Neural crest cell (in vitro differentiated cells): ENCODE measurements at regions not wholly inside any gene's neighbourhood (a gene's known extent, or its start where the extent isn't known, plus 50 kb on each side); places are given as distances from the start of the nearest gene placed in this dataset.

Experiments
- DNase-seq: peaks from one replicate; pipeline ENCODE4 v3.0.0; 2021; ENCODE audit warnings: low read depth, mixed read lengths, low spot score
- H3K27ac Mint-ChIP-seq: one replicate; pipeline ENCODE4 v1.8.0; 2021; ENCODE audit warnings: mild to moderate bottlenecking, mixed read lengths; ENCODE audit not compliant: unreplicated experiment
- H3K27me3 Mint-ChIP-seq: 2 replicates; pipeline ENCODE4 v1.8.0; 2021; ENCODE audit warnings: low read depth, mild to moderate bottlenecking, mixed read lengths
- H3K36me3 Mint-ChIP-seq: 2 replicates; pipeline ENCODE4 v1.8.0; 2021; ENCODE audit warnings: low read depth, mild to moderate bottlenecking, mixed read lengths
- H3K4me1 Mint-ChIP-seq: 2 replicates; pipeline ENCODE4 v1.8.0; 2021; ENCODE audit warnings: mixed read lengths
- H3K4me3 Mint-ChIP-seq: one replicate; pipeline ENCODE4 v1.8.0; 2021; ENCODE audit warnings: mild to moderate bottlenecking, mixed read lengths
- H3K9me3 Mint-ChIP-seq: 2 replicates; pipeline ENCODE4 v1.8.0; 2021; ENCODE audit warnings: mixed read lengths
- TF ChIP-seq, protein P1 (sequence below): fragments of 200-600 bp; sonication (generic); conservative IDR thresholded peaks from 2 replicates; pipeline ENCODE4 v1.5.0; 2021; ENCODE audit warnings: antibody characterized with exemption, mild to moderate bottlenecking

DNA sequence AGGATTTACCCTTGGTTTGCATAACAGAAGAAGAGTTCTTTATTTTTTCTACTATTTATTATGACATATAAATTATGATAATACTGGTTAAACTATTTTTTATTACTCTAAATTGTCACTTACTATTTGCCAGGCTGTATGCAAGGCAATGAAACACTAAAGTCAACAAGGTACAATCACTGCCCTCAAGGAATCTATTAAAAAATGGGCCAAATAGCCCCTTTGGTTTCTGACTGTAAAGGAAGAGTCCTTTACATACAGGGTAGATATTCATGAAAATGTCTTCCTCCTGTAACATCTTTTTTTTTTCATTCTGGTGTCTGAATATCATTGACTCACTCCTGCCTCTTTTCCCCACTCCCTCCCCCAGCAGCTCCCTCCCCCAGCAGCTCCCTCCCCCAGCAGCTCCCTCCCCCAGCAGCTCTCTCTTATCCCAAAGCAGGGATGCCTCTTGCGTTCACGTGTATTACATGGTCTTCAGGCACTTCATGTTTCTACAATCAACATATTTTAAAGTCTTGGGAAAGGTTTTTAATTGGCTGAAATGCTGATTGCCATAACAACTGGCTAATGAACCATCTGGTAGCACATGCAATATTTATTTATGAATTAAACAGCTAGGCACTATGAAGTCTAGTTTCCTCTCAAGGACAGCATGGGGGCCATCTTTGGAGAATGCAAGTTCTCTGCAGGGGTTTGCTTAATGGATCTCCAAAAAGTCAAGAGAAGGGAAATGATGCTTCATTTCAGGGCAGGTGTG is 400.4 kb upstream of the PLXNA2 start:
- peaks cover 4% of the 10 kb centered on the region for H3K9me3 Mint-ChIP-seq
- TF ChIP-seq, protein P1, sequence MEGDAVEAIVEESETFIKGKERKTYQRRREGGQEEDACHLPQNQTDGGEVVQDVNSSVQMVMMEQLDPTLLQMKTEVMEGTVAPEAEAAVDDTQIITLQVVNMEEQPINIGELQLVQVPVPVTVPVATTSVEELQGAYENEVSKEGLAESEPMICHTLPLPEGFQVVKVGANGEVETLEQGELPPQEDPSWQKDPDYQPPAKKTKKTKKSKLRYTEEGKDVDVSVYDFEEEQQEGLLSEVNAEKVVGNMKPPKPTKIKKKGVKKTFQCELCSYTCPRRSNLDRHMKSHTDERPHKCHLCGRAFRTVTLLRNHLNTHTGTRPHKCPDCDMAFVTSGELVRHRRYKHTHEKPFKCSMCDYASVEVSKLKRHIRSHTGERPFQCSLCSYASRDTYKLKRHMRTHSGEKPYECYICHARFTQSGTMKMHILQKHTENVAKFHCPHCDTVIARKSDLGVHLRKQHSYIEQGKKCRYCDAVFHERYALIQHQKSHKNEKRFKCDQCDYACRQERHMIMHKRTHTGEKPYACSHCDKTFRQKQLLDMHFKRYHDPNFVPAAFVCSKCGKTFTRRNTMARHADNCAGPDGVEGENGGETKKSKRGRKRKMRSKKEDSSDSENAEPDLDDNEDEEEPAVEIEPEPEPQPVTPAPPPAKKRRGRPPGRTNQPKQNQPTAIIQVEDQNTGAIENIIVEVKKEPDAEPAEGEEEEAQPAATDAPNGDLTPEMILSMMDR = no peak

DNA sequence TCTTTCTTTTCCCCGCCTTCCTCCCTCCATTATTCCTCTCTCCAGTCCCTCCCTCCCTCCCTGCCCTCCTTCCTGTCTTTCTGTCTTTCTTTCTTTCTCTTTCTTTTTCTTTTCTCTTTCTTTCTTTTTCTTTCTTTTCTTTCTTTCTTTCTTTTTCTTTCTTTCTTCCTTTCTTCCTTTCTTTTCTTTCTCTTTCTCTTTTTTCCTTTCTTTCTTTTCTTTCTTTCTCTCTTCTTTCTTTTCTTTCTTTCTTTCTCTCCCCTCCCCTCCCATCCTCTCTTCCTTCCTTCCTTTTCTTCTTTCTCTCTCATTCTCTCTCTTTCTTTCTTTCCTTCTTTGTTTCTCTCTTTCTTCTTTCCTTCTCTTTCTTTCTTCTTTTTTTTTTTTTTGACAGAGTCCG is 402.2 kb upstream of the PLXNA2 start:
- Mint-ChIP-seq H3K9me3 (peaks cover 3% of the 10 kb centered on the region), H3K27me3 (peaks cover 15% of the 10 kb centered on the region), H3K4me1 (peaks cover 9% of the 10 kb centered on the region), H3K4me3 (no peak overlapping the region), H3K36me3 (no peaks in the 10 kb centered on the region), H3K27ac (no peak overlapping the region)
- TF ChIP-seq, protein P1 = no peak
- DNase-seq = no peak

More for the DNA sequence above, 400.4 kb upstream of the PLXNA2 start:
- H3K4me1 Mint-ChIP-seq = peaks cover 3% of the 10 kb centered on the region
- peaks cover 15% of the 10 kb centered on the region for H3K27me3 Mint-ChIP-seq
- DNase-seq = no peak
- H3K27ac Mint-ChIP-seq = peak overlapping the region; percentile 79
- no peak overlapping the region for H3K4me3 Mint-ChIP-seq
- H3K36me3 Mint-ChIP-seq = no peaks in the 10 kb centered on the region

DNA sequence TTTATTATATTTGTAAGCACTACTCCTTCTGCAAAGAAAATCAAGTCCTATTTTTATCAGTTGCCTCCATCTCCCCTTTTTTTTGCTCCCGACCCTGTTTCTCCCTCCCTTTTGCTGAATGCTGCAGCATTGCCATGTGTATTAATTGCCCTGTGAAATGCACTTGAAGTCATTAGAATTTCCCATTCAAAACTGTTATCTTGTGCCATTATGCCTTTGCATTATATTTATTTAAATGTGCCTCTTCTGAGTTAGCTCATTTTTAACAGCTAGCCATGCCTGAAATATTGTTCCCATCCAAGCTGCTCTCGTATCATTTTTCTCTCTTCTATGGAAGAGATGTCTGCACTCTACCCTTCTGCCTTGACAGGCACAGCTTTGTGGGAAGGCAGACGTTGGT is 404.0 kb upstream of the PLXNA2 start:
- peaks cover 19% of the 10 kb centered on the region for H3K4me1 Mint-ChIP-seq
- H3K27ac Mint-ChIP-seq = no peak overlapping the region
- TF ChIP-seq, protein P1 = no peak

DNA sequence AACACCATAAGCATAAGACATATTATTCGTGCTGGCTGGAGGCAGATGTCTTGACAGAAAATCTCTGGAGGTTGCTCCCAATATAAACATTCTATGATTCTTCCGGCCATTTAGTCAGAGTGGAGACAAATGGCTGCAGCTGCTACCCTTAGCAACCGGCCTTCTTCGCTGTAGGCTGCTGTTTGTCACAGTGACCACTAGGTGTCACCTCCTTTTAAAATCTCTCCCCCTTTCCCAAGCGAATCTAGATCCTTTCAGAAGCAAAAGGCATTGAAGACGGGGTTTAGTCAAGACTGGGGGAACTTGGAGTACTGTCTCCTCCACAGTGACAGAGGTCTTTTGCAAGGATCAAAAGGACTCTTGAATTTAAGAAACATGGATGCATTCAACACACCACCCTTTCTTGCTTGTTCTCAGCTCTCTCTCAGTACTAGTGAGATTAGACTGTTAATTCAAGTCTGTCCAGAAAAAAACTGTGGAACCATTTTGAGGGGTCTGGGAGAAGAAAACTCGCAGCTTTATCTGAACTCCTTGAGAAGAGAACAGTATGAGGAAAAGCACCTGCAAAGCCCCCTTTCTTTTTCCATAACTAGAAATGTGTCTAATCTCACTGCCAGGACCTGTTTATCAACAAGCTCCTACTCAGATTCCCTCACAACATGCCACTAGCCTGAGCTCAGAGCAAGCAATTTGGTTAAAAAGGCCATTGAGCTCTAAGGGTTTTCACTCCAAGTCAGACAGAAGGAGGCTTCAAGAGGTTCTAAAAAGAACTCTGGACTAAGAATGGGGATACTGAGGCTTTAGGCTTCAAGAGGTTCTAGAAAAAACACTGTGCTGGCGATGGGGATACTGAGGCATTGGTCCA is 408.3 kb upstream of the PLXNA2 start:
- TF ChIP-seq, protein P1 = peak; percentile 90
- Mint-ChIP-seq H3K27me3 (peaks cover 12% of the 10 kb centered on the region), H3K36me3 (no peaks in the 10 kb centered on the region), H3K27ac (no peak overlapping the region), H3K9me3 (peaks cover 2% of the 10 kb centered on the region), H3K4me3 (no peak overlapping the region), H3K4me1 (peaks cover 24% of the 10 kb centered on the region)
- DNase-seq = peak; percentile 52

More for the DNA sequence above, 404.0 kb upstream of the PLXNA2 start:
- Mint-ChIP-seq H3K36me3 (no peaks in the 10 kb centered on the region), H3K9me3 (peaks cover 5% of the 10 kb centered on the region), H3K27me3 (peaks cover 15% of the 10 kb centered on the region), H3K4me3 (no peak overlapping the region)
- no peak for DNase-seq

DNA sequence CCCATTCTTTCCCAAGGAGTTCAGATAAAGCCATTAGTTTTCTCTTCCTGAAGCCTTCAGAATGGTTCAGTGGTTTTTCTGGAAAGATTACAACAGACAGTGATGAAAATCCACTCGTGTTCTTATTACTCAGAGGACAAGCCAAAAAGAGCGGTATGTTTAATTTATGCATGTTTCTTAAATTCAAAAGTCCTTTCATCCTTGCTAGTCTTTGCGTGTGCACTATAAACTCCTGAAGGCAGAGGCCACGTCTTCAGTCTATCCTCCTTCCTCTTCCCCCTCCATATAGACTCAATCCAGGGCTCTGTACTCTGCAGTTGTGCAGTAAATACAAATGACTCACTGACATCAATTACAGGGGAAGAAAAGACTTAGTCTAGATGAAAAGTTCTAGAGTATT is 409.2 kb upstream of the PLXNA2 start:
- Mint-ChIP-seq H3K4me1 (peaks cover 21% of the 10 kb centered on the region), H3K27ac (no peak overlapping the region), H3K36me3 (no peaks in the 10 kb centered on the region), H3K9me3 (peaks cover 2% of the 10 kb centered on the region), H3K27me3 (peaks cover 5% of the 10 kb centered on the region), H3K4me3 (no peak overlapping the region)
- DNase-seq = no peak
- TF ChIP-seq, protein P1 = no peak
